ENCODE measurements at regions not wholly inside any gene's neighbourhood (a gene's known extent, or its start where the extent isn't known, plus 50 kb on each side); places are given as distances from the start of the nearest gene placed in this dataset.

DNA sequence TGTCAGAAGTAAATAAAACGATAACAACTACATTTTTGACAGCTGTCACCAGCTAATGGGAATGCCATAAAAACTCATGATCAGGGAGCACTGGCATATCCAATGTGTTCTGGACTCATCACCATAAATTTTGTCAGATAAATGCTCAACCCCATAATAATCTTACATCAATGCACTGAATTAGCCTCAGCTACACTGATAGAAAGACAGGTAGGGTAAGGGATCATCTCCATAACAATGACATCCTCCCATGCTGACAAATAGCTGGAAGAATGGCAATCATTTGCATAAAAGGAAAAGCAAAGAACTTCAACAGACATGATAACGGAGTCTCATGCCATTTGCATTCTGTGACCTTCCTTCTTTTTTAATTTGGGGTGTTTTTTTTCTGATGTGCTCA, 352.8 kb upstream of the PFKP start:
- H3K18ac ChIP-seq (ENCODE audit: insufficient read length, low read depth, low read length), result no peak overlapping the region
- no peak overlapping the region for H2BK5ac ChIP-seq (ENCODE audit: insufficient read length, low read length)
- H3K36me3 Mint-ChIP-seq (ENCODE audit: insufficient read depth in 1 of 3, low read depth in 3 of 3), result peaks cover 11 to 20% (median 12%) of the 10 kb centered on the region in 3 experiments
- H3K23me2 ChIP-seq (ENCODE audit: insufficient read length, low read depth, low read length, poor library complexity, severe bottlenecking), result no peaks in the 10 kb centered on the region
- no peak overlapping the region for H2BK20ac ChIP-seq (ENCODE audit: low read depth, low read length, poor library complexity, severe bottlenecking)
- H3K4me1 ChIP-seq (ENCODE audit: insufficient read depth, low read length), result peaks cover 5% of the 10 kb centered on the region; the same call in 1 of the 2 replicates
- peaks cover 17 to 20% of the 10 kb centered on the region in 2 experiments for H3K9me3 Mint-ChIP-seq
- no peak overlapping the region for H3K4me3 Mint-ChIP-seq
- no peaks in the 10 kb centered on the region for H4K20me1 ChIP-seq (ENCODE audit: control insufficient read depth, insufficient read depth, insufficient read length)
- no peak overlapping the region for H2BK12ac ChIP-seq (ENCODE audit: insufficient read length, low read depth, low read length)
- no peak overlapping the region for H4K8ac ChIP-seq (replicated peaks; ENCODE audit: insufficient read length, low read depth, low read length)
- H3K23ac ChIP-seq (ENCODE audit: insufficient read length, low read depth, low read length), result no peak overlapping the region
- H4K5ac ChIP-seq (ENCODE audit: insufficient read length, low read depth, low read length), result no peak overlapping the region
- no CpG with 5 or more reads among the region's 2 CpGs for WGBS (ENCODE audit: extremely low coverage, insufficient read length, low lambda C conversion rate)
- no peaks in the 10 kb centered on the region for H3K79me2 ChIP-seq (ENCODE audit: insufficient read depth, low read length)
- no peak overlapping the region for H2BK15ac ChIP-seq (ENCODE audit: low read depth, low read length)
- no peak overlapping the region for H4K91ac ChIP-seq (ENCODE audit: insufficient read length, low read depth, low read length)
- DNase-seq, result no peak
- no peak overlapping the region for H2AFZ ChIP-seq (ENCODE audit: low read length)
- H3T11ph ChIP-seq (ENCODE audit: low read length), result no peak overlapping the region
- TF ChIP-seq, protein P1, sequence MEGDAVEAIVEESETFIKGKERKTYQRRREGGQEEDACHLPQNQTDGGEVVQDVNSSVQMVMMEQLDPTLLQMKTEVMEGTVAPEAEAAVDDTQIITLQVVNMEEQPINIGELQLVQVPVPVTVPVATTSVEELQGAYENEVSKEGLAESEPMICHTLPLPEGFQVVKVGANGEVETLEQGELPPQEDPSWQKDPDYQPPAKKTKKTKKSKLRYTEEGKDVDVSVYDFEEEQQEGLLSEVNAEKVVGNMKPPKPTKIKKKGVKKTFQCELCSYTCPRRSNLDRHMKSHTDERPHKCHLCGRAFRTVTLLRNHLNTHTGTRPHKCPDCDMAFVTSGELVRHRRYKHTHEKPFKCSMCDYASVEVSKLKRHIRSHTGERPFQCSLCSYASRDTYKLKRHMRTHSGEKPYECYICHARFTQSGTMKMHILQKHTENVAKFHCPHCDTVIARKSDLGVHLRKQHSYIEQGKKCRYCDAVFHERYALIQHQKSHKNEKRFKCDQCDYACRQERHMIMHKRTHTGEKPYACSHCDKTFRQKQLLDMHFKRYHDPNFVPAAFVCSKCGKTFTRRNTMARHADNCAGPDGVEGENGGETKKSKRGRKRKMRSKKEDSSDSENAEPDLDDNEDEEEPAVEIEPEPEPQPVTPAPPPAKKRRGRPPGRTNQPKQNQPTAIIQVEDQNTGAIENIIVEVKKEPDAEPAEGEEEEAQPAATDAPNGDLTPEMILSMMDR (conservative IDR thresholded peaks at IDR 0.05), result no peak
- H3K4me1 Mint-ChIP-seq, result peaks cover 13 to 18% of the 10 kb centered on the region in 2 experiments
- no peak overlapping the region for H3K14ac ChIP-seq (ENCODE audit: insufficient read depth, low read length)
- no peaks in the 10 kb centered on the region for H3K27me3 Mint-ChIP-seq (ENCODE audit: low read depth)
- H3K27me3 ChIP-seq (ENCODE audit: insufficient read depth, low read length), result no peaks in the 10 kb centered on the region
- H3K79me1 ChIP-seq (ENCODE audit: insufficient read depth, low read depth, low read length, poor library complexity, severe bottlenecking), result no peaks in the 10 kb centered on the region
- H3K56ac ChIP-seq (ENCODE audit: insufficient read length, low read depth, low read length), result no peak overlapping the region
- no peak overlapping the region for H3K4ac ChIP-seq (ENCODE audit: low read depth, low read length)
- H3K9ac ChIP-seq (ENCODE audit: extremely low read depth, insufficient read length, low read length), result no peak overlapping the region
- peak overlapping the region; percentile 24 for H3K4me2 ChIP-seq (ENCODE audit: insufficient read depth, insufficient read length, low read length)
- no peak overlapping the region for H3K27ac ChIP-seq (ENCODE audit: insufficient read length, low read depth, low read length)
- peaks cover 13% of the 10 kb centered on the region for H3K9me3 ChIP-seq (ENCODE audit: control insufficient read depth, low read depth, low read length)
- no peak overlapping the region for H2BK120ac ChIP-seq (ENCODE audit: low read depth, low read length, poor library complexity, severe bottlenecking)
- no peak overlapping the region for H3K27ac Mint-ChIP-seq
- H2AK5ac ChIP-seq (ENCODE audit: insufficient read length, low read length), result no peak overlapping the region
